Endothelial cell (in vitro differentiated cells): ENCODE measurements at regions not wholly inside any gene's neighbourhood (a gene's known extent, or its start where the extent isn't known, plus 50 kb on each side); places are given as distances from the start of the nearest gene placed in this dataset.

Experiments
- DNase-seq: peaks from one replicate; pipeline ENCODE4 v3.0.0; 2021; ENCODE audit warnings: low spot score
- H3K27ac Mint-ChIP-seq: one replicate; pipeline ENCODE4 v1.8.0; 2021; ENCODE audit warnings: mixed read lengths, inconsistent platforms; ENCODE audit not compliant: unreplicated experiment
- H3K27me3 Mint-ChIP-seq: one replicate; pipeline ENCODE4 v1.8.0; 2021; ENCODE audit warnings: mild to moderate bottlenecking, moderate library complexity, mixed read lengths, inconsistent platforms; ENCODE audit not compliant: unreplicated experiment
- H3K36me3 Mint-ChIP-seq: one replicate; pipeline ENCODE4 v1.8.0; 2021; ENCODE audit warnings: mild to moderate bottlenecking, low read depth, mixed read lengths, inconsistent platforms; ENCODE audit not compliant: unreplicated experiment
- H3K4me1 Mint-ChIP-seq: one replicate; pipeline ENCODE4 v1.8.0; 2021; ENCODE audit warnings: mild to moderate bottlenecking, mixed read lengths, inconsistent platforms; ENCODE audit not compliant: unreplicated experiment
- H3K4me3 Mint-ChIP-seq: one replicate; pipeline ENCODE4 v1.8.0; 2021; ENCODE audit warnings: mild to moderate bottlenecking, mixed read lengths, inconsistent platforms; ENCODE audit not compliant: unreplicated experiment
- H3K9me3 Mint-ChIP-seq: one replicate; pipeline ENCODE4 v1.8.0; 2021; ENCODE audit warnings: mixed read lengths, inconsistent platforms; ENCODE audit not compliant: unreplicated experiment
- CTCF ChIP-seq: fragments of 200-600 bp; sonication (generic); IDR thresholded peaks from one replicate; pipeline ENCODE4 v1.5.0; 2021; ENCODE audit warnings: antibody characterized with exemption; ENCODE audit not compliant: unreplicated experiment

DNA sequence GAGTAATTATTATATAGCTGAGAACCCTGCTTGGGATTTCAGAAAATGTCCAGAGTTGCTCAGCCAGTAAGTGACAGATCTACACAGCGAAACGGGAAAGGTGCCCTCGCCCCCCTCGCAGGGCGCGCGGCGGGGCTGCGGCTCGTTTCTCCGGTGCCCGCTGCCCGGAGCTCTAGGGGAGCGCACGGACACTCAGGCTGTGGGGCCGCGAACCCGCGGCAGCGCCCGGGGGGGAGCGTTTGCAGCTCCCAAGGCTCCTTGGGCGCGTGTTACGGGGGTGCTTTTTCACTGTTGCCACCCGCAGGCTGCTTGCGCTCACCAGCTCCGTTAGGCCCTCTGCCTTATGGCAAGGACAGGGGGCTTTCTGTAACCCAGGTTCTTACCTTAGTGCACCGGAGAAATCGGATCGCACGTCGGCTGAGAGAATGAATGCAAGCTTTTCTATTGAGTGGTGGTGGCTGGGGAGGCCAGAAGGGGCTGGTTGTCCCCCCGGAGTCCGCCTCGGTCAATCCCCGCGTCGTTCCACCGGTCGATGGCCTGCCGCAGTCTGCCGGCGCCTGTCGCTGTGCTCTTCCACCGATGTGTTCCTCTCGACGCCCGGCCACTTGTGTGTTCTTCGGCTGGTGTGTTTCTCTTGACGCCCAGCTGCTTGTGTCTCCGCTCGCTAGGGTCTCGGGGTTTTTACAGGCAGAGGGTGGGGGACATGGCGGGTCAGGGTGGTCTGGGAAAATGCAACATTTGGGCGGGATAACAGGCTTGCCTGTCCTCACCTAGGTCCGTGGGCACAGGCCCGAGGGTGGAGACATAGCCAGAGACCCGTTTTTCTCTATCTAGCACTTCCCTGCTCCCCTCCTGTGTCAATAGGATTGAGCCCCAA, 758.8 kb upstream of the DDX18 start:
- Mint-ChIP-seq H3K27ac (no peak overlapping the region), H3K27me3 (peaks cover 3% of the 10 kb centered on the region), H3K4me1 (no peaks in the 10 kb centered on the region), H3K4me3 (no peak overlapping the region), H3K9me3 (no peaks in the 10 kb centered on the region), H3K36me3 (no peaks in the 10 kb centered on the region)
- no peak for DNase-seq
- TF ChIP-seq CTCF = no peak

- no peaks in the 10 kb centered on the region for H3K4me1 Mint-ChIP-seq
- no peaks in the 10 kb centered on the region for H3K9me3 Mint-ChIP-seq
- H3K4me3 Mint-ChIP-seq = no peak overlapping the region
- H3K27ac Mint-ChIP-seq = no peak overlapping the region
- H3K27me3 Mint-ChIP-seq = peaks cover 3% of the 10 kb centered on the region
- no peak for TF ChIP-seq CTCF
- no peak for DNase-seq
- H3K36me3 Mint-ChIP-seq = no peaks in the 10 kb centered on the region
Observed at GRCh38 chr2:117056376-117056748, 758.1 kb upstream of the DDX18 start.

DNA sequence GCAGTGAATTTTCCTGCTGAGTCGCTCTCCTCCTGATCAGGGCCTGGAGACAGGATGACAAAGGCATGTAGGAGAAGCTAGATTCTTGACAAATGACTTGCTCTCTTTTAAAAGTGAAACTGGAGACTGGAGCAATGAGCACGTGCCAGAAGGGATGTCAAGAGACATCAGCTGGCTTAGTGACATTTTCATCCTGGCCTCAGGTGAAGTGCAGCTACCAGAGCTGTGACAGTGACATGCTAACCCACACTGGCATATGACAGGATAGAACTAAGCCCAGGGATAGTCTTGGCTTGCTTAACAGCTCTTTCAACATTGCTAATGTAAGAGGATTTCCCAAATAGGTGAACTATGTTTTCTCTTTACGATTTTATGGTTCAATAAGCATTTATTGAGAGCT, 757.5 kb upstream of the DDX18 start:
- TF ChIP-seq CTCF = no peak
- no peaks in the 10 kb centered on the region for H3K36me3 Mint-ChIP-seq
- H3K4me1 Mint-ChIP-seq = no peaks in the 10 kb centered on the region
- no peak overlapping the region for H3K4me3 Mint-ChIP-seq
- no peak for DNase-seq
- no peaks in the 10 kb centered on the region for H3K9me3 Mint-ChIP-seq
- peaks cover 3% of the 10 kb centered on the region for H3K27me3 Mint-ChIP-seq
- H3K27ac Mint-ChIP-seq = no peak overlapping the region

GRCh38 chr2:117058366-117058765, 756.1 kb upstream of the DDX18 start:
- TF ChIP-seq CTCF = no peak

GRCh38 chr2:117064021-117064420, 750.5 kb upstream of the DDX18 start:
- no peak for TF ChIP-seq CTCF
- H3K27ac Mint-ChIP-seq = no peak overlapping the region
- no peaks in the 10 kb centered on the region for H3K9me3 Mint-ChIP-seq
- no peaks in the 10 kb centered on the region for H3K36me3 Mint-ChIP-seq
- H3K4me3 Mint-ChIP-seq = no peak overlapping the region
- H3K27me3 Mint-ChIP-seq = no peaks in the 10 kb centered on the region
- DNase-seq = no peak
- H3K4me1 Mint-ChIP-seq = peaks cover 5% of the 10 kb centered on the region

More at GRCh38 chr2:117058366-117058765, 756.1 kb upstream of the DDX18 start:
- Mint-ChIP-seq H3K4me3 (no peak overlapping the region), H3K9me3 (no peaks in the 10 kb centered on the region), H3K36me3 (no peaks in the 10 kb centered on the region), H3K4me1 (no peaks in the 10 kb centered on the region), H3K27ac (no peak overlapping the region), H3K27me3 (peaks cover 3% of the 10 kb centered on the region)
- no peak for DNase-seq
